ENCODE measurements at regions not wholly inside any gene's neighbourhood (a gene's known extent, or its start where the extent isn't known, plus 50 kb on each side); places are given as distances from the start of the nearest gene placed in this dataset.

- H3K4me3 ChIP-seq, result no peak overlapping the region
- DNase-seq (ENCODE audit: low read depth, low spot score), result no peak
- no peak overlapping the region for H3K27ac ChIP-seq
- H3K36me3 ChIP-seq (ENCODE audit: insufficient read depth, low read length), result no peaks in the 10 kb centered on the region
- TF ChIP-seq FOXP2 (optimal IDR thresholded peaks at IDR 0.05; ENCODE audit: control extremely low read depth, extremely low read length, insufficient read depth), result no peak
- TF ChIP-seq EZH2 (IDR thresholded peaks at IDR 0.05), result no peak
- TF ChIP-seq POLR2AphosphoS5 (IDR thresholded peaks at IDR 0.05; ENCODE audit: borderline replicate concordance, low read depth, low read length), result no peak
- H3K9me3 ChIP-seq (ENCODE audit: low read depth, low read length), result no peaks in the 10 kb centered on the region
- no peak overlapping the region for H3K9ac ChIP-seq (ENCODE audit: insufficient read length)
These were observed 348.0 kb downstream of the ZNF608 start for GRCh38 chr5:124398460-124398859.

- Histone ChIP-seq H3K4me3 (no peak overlapping the region), H3K36me3 (ENCODE audit: insufficient read depth, low read length) (no peaks in the 10 kb centered on the region), H3K9ac (ENCODE audit: insufficient read length) (no peak overlapping the region), H3K27ac (no peak overlapping the region), H3K9me3 (ENCODE audit: low read depth, low read length) (no peaks in the 10 kb centered on the region)
- DNase-seq (ENCODE audit: low read depth, low spot score), result no peak
- no peak for TF ChIP-seq FOXP2 (optimal IDR thresholded peaks at IDR 0.05; ENCODE audit: control extremely low read depth, extremely low read length, insufficient read depth)
These were observed 349.1 kb downstream of the ZNF608 start for GRCh38 chr5:124397317-124397716.

DNA sequence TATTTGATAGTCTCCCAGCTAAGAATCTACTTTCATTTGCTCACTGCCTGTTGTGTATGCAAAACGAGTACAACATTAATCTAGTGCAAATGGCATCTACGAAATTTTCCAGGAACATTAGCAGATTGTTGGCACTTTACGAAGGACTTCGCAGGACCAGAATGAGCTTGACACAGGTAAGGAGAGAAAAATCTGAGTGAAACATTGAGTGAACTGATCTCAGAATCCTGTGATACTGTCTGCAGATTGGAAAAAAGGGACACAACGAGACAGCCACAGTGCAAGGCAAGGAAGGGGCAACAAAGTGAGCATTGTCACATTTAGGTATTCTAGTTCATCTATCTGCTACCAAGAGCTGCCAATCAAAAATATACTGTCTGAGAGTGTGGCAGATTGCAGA, 350.5 kb downstream of the ZNF608 start:
- TF ChIP-seq POLR2AphosphoS5 (IDR thresholded peaks at IDR 0.05; ENCODE audit: borderline replicate concordance, low read depth, low read length) (no peak), FOXP2 (optimal IDR thresholded peaks at IDR 0.05; ENCODE audit: control extremely low read depth, extremely low read length, insufficient read depth) (no peak), EZH2 (IDR thresholded peaks at IDR 0.05) (no peak)
- no peak for DNase-seq (ENCODE audit: low read depth, low spot score)
- Histone ChIP-seq H3K9me3 (ENCODE audit: low read depth, low read length) (no peaks in the 10 kb centered on the region), H3K36me3 (ENCODE audit: insufficient read depth, low read length) (no peaks in the 10 kb centered on the region), H3K27ac (no peak overlapping the region), H3K4me3 (no peak overlapping the region), H3K9ac (ENCODE audit: insufficient read length) (no peak overlapping the region)

DNA sequence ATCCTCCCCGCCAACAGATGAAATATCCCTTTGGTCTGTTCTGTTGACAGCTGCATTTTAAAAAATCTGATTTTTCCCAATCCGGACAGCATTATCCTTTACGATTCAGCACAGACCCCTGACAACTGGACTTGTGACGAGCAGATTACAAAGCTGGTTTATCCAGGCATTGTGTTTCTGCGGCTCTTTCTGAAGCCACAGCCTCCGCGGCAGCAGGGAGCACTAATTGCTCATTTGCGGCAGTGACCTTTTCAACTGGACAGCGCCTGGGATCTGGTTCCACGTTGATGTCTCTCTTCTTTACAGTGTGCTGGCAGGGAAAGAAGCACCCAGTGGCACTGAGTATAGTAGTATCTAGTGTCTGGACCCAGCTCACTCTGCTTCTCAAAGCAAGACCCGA, 351.2 kb downstream of the ZNF608 start:
- no peak for DNase-seq (ENCODE audit: low read depth, low spot score)
- Histone ChIP-seq H3K9me3 (ENCODE audit: low read depth, low read length) (no peaks in the 10 kb centered on the region), H3K4me3 (no peak overlapping the region), H3K27ac (no peak overlapping the region), H3K36me3 (ENCODE audit: insufficient read depth, low read length) (no peaks in the 10 kb centered on the region), H3K9ac (ENCODE audit: insufficient read length) (no peak overlapping the region)
- TF ChIP-seq FOXP2 (optimal IDR thresholded peaks at IDR 0.05; ENCODE audit: control extremely low read depth, extremely low read length, insufficient read depth) (no peak), EZH2 (IDR thresholded peaks at IDR 0.05) (no peak), POLR2AphosphoS5 (IDR thresholded peaks at IDR 0.05; ENCODE audit: borderline replicate concordance, low read depth, low read length) (no peak)

DNA sequence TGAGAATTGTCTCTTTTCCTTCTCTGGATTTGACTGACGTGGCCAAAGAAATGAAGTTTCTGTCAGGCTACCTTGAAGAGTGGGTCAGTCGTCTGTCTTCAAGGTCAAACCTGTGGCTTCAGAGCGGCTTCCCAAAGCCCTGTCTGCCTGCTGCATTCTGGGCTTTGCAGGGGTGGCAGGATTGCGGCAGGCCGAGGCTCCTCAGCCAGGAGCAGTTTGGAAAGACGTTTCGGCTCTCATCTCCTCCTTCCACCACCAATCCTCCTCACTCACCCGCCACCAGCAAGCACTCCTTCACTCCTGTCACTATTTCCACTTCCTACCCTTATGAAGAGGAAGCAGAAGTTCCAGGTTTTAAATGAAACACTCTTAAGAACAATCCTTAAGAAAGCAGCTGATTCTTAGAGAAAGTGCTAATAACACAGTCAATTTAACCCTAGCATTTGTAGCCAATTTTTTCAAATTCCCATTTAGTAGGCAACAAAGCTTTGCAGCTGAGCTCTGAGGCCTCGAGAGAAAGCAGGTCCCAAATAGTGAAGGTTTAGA, 351.7 kb downstream of the ZNF608 start:
- Histone ChIP-seq H3K27ac (no peak overlapping the region), H3K4me3 (no peak overlapping the region), H3K9ac (ENCODE audit: insufficient read length) (no peak overlapping the region), H3K9me3 (ENCODE audit: low read depth, low read length) (no peaks in the 10 kb centered on the region), H3K36me3 (ENCODE audit: insufficient read depth, low read length) (no peaks in the 10 kb centered on the region)
- TF ChIP-seq EZH2 (IDR thresholded peaks at IDR 0.05) (no peak), POLR2AphosphoS5 (IDR thresholded peaks at IDR 0.05; ENCODE audit: borderline replicate concordance, low read depth, low read length) (no peak), FOXP2 (optimal IDR thresholded peaks at IDR 0.05; ENCODE audit: control extremely low read depth, extremely low read length, insufficient read depth) (no peak)
- no peak for DNase-seq (ENCODE audit: low read depth, low spot score)

GRCh38 chr5:124393584-124394379, 352.7 kb downstream of the ZNF608 start:
- H3K9me3 ChIP-seq (ENCODE audit: low read depth, low read length), result no peaks in the 10 kb centered on the region
- no peak overlapping the region for H3K4me3 ChIP-seq
- H3K9ac ChIP-seq (ENCODE audit: insufficient read length), result no peak overlapping the region
- H3K36me3 ChIP-seq (ENCODE audit: insufficient read depth, low read length), result no peaks in the 10 kb centered on the region
- no peak for TF ChIP-seq POLR2AphosphoS5 (IDR thresholded peaks at IDR 0.05; ENCODE audit: borderline replicate concordance, low read depth, low read length)
- no peak for TF ChIP-seq EZH2 (IDR thresholded peaks at IDR 0.05)
- TF ChIP-seq FOXP2 (optimal IDR thresholded peaks at IDR 0.05; ENCODE audit: control extremely low read depth, extremely low read length, insufficient read depth), result no peak
- no peak overlapping the region for H3K27ac ChIP-seq
- DNase-seq (ENCODE audit: low read depth, low spot score), result no peak

DNA sequence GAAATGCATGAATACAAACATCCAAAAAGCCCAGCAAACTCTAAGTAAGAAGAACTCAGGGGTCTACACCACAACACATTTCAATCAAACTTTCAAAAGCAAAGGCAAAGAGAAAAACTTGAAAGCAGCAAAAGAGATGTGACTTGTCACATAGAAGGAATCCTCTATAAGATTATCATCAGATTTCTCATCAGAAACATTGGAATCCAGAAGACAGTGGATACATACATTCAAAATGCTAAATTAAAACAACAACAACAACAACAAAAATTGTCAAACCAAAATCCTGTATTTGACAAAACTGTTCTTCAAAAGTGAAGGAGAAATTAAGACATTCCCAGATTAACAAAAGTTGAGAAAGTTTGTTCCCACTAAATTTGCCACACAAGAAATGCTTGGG, 362.7 kb downstream of the ZNF608 start:
- DNase-seq (ENCODE audit: low read depth, low spot score), result no peak
- TF ChIP-seq FOXP2 (optimal IDR thresholded peaks at IDR 0.05; ENCODE audit: control extremely low read depth, extremely low read length, insufficient read depth), result no peak
- no peak for TF ChIP-seq EZH2 (IDR thresholded peaks at IDR 0.05)
- TF ChIP-seq POLR2AphosphoS5 (IDR thresholded peaks at IDR 0.05; ENCODE audit: borderline replicate concordance, low read depth, low read length), result no peak
- Histone ChIP-seq H3K9me3 (ENCODE audit: low read depth, low read length) (no peaks in the 10 kb centered on the region), H3K36me3 (ENCODE audit: insufficient read depth, low read length) (no peaks in the 10 kb centered on the region), H3K4me3 (no peak overlapping the region), H3K9ac (ENCODE audit: insufficient read length) (no peak overlapping the region), H3K27ac (no peak overlapping the region)

- DNase-seq (ENCODE audit: low read depth, low spot score), result no peak
- Histone ChIP-seq H3K27ac (no peak overlapping the region), H3K4me3 (no peak overlapping the region), H3K9ac (ENCODE audit: insufficient read length) (no peak overlapping the region), H3K36me3 (ENCODE audit: insufficient read depth, low read length) (no peaks in the 10 kb centered on the region), H3K9me3 (ENCODE audit: low read depth, low read length) (no peaks in the 10 kb centered on the region)
- no peak for TF ChIP-seq FOXP2 (optimal IDR thresholded peaks at IDR 0.05; ENCODE audit: control extremely low read depth, extremely low read length, insufficient read depth)
- no peak for TF ChIP-seq EZH2 (IDR thresholded peaks at IDR 0.05)
- no peak for TF ChIP-seq POLR2AphosphoS5 (IDR thresholded peaks at IDR 0.05; ENCODE audit: borderline replicate concordance, low read depth, low read length)
These were observed 369.1 kb downstream of the ZNF608 start for GRCh38 chr5:124377386-124377785.
